ENCODE measurements at regions not wholly inside any gene's neighbourhood (a gene's known extent, or its start where the extent isn't known, plus 50 kb on each side); places are given as distances from the start of the nearest gene placed in this dataset.
"Not testable (repeated sequence)": the region's sequence is repeated elsewhere in the genome, so short reads cannot be mapped to it uniquely, and the experiment has no call there.

GRCh38 chr16:80893686-80894085, 89.3 kb upstream of the CDYL2 start:
- no peak for TF ChIP-seq CTCF (IDR thresholded peaks at IDR 0.05; ENCODE audit: unreplicated experiment)
- H3K27ac Mint-ChIP-seq (ENCODE audit: unreplicated experiment): no peak overlapping the region
- intact Hi-C loops (cut with micrococcal nuclease; ENCODE audit: unreplicated experiment): no loop called here
- H3K4me3 Mint-ChIP-seq (ENCODE audit: low read depth, unreplicated experiment): no peak overlapping the region
- no TSS peak for BruUV-seq (replicated peaks)
- CTCF ChIA-PET: no interaction called here
- DNase-seq: no peak
- no peaks in the 10 kb centered on the region for H3K4me1 Mint-ChIP-seq (ENCODE audit: low read depth, unreplicated experiment)
- no peaks in the 10 kb centered on the region for H3K9me3 Mint-ChIP-seq (ENCODE audit: low read depth, unreplicated experiment)
- no peaks in the 10 kb centered on the region for H3K36me3 Mint-ChIP-seq (ENCODE audit: insufficient read depth, unreplicated experiment)
- peaks cover 26% of the 10 kb centered on the region for H3K27me3 Mint-ChIP-seq (ENCODE audit: unreplicated experiment)

GRCh38 chr16:80892395-80892794, 88.0 kb upstream of the CDYL2 start:
- BruUV-seq (replicated peaks); CTCF ChIA-PET: not testable (repeated sequence)

GRCh38 chr16:80889779-80890359, 85.5 kb upstream of the CDYL2 start:
- no peak for DNase-seq
- Mint-ChIP-seq H3K4me1 (ENCODE audit: low read depth, unreplicated experiment) (no peaks in the 10 kb centered on the region), H3K27ac (ENCODE audit: unreplicated experiment) (no peak overlapping the region)

More at GRCh38 chr16:80892395-80892794, 88.0 kb upstream of the CDYL2 start:
- DNase-seq; H3K4me3 Mint-ChIP-seq (ENCODE audit: low read depth, unreplicated experiment); intact Hi-C loops (cut with micrococcal nuclease; ENCODE audit: unreplicated experiment); H3K4me1 Mint-ChIP-seq (ENCODE audit: low read depth, unreplicated experiment); H3K27ac Mint-ChIP-seq (ENCODE audit: unreplicated experiment); H3K36me3 Mint-ChIP-seq (ENCODE audit: insufficient read depth, unreplicated experiment); H3K9me3 Mint-ChIP-seq (ENCODE audit: low read depth, unreplicated experiment): not testable (repeated sequence)
- peaks cover 26% of the 10 kb centered on the region for H3K27me3 Mint-ChIP-seq (ENCODE audit: unreplicated experiment)

GRCh38 chr16:80887062-80887461, 82.7 kb upstream of the CDYL2 start:
- CTCF ChIA-PET: no interaction called here
- H3K27me3 Mint-ChIP-seq (ENCODE audit: unreplicated experiment): peaks cover 32% of the 10 kb centered on the region
- no peaks in the 10 kb centered on the region for H3K36me3 Mint-ChIP-seq (ENCODE audit: insufficient read depth, unreplicated experiment)
- H3K27ac Mint-ChIP-seq (ENCODE audit: unreplicated experiment): no peak overlapping the region
- no peaks in the 10 kb centered on the region for H3K9me3 Mint-ChIP-seq (ENCODE audit: low read depth, unreplicated experiment)
- no peak for DNase-seq
- no peaks in the 10 kb centered on the region for H3K4me1 Mint-ChIP-seq (ENCODE audit: low read depth, unreplicated experiment)
- TF ChIP-seq CTCF (IDR thresholded peaks at IDR 0.05; ENCODE audit: unreplicated experiment): no peak
- no TSS peak for BruUV-seq (replicated peaks)
- intact Hi-C loops (cut with micrococcal nuclease; ENCODE audit: unreplicated experiment): no loop called here
- H3K4me3 Mint-ChIP-seq (ENCODE audit: low read depth, unreplicated experiment): no peak overlapping the region

More at GRCh38 chr16:80889779-80890359, 85.5 kb upstream of the CDYL2 start:
- H3K36me3 Mint-ChIP-seq (ENCODE audit: insufficient read depth, unreplicated experiment): no peaks in the 10 kb centered on the region
- intact Hi-C loops (cut with micrococcal nuclease; ENCODE audit: unreplicated experiment): no loop called here
- BruUV-seq (replicated peaks): no TSS peak
- no peak overlapping the region for H3K4me3 Mint-ChIP-seq (ENCODE audit: low read depth, unreplicated experiment)
- H3K27me3 Mint-ChIP-seq (ENCODE audit: unreplicated experiment): peaks cover 16% of the 10 kb centered on the region
- H3K9me3 Mint-ChIP-seq (ENCODE audit: low read depth, unreplicated experiment): no peaks in the 10 kb centered on the region
- TF ChIP-seq CTCF (IDR thresholded peaks at IDR 0.05; ENCODE audit: unreplicated experiment): no peak
- CTCF ChIA-PET: no interaction called here

- Mint-ChIP-seq H3K4me3 (ENCODE audit: low read depth, unreplicated experiment) (no peak overlapping the region), H3K27ac (ENCODE audit: unreplicated experiment) (no peak overlapping the region), H3K9me3 (ENCODE audit: low read depth, unreplicated experiment) (no peaks in the 10 kb centered on the region), H3K27me3 (ENCODE audit: unreplicated experiment) (peaks cover 24% of the 10 kb centered on the region), H3K4me1 (ENCODE audit: low read depth, unreplicated experiment) (no peaks in the 10 kb centered on the region), H3K36me3 (ENCODE audit: insufficient read depth, unreplicated experiment) (no peaks in the 10 kb centered on the region)
- intact Hi-C loops (cut with micrococcal nuclease; ENCODE audit: unreplicated experiment): no loop called here
- no TSS peak for BruUV-seq (replicated peaks)
- DNase-seq: no peak
- TF ChIP-seq CTCF (IDR thresholded peaks at IDR 0.05; ENCODE audit: unreplicated experiment): no peak
- CTCF ChIA-PET: no interaction called here
These were observed 79.4 kb upstream of the CDYL2 start for GRCh38 chr16:80883816-80884215.
